Liver (tissue), 3 donors: ENCODE measurements at regions not wholly inside any gene's neighbourhood (a gene's known extent, or its start where the extent isn't known, plus 50 kb on each side); places are given as distances from the start of the nearest gene placed in this dataset.

Experiments used
- CTCF ChIP-seq: fragments of 150-350 bp; IDR thresholded peaks from 2 replicates; pipeline ENCODE4 v1.5.1; 2017; ENCODE audit warnings: improper control_type of control experiment, low read depth, low read length; ENCODE audit not compliant: missing input control
- EGR1 ChIP-seq, 2 donors: IDR thresholded peaks; 2 replicates each; pipeline ENCODE4 v1.6.1; 2016 to 2018; ENCODE audit warnings: antibody characterized with exemption in 2 of 2, low read depth in 2 of 2
- FOXA1 ChIP-seq: IDR thresholded peaks from 2 replicates; pipeline ENCODE4 v1.6.1; 2016; ENCODE audit warnings: antibody characterized with exemption
- REST ChIP-seq: IDR thresholded peaks from 2 replicates; pipeline ENCODE4 v1.6.1; 2016; ENCODE audit warnings: antibody characterized with exemption, mild to moderate bottlenecking
- YY1 ChIP-seq: IDR thresholded peaks from 2 replicates; pipeline ENCODE4 v1.6.1; 2016; ENCODE audit warnings: antibody characterized with exemption, mild to moderate bottlenecking
- donor health status: healthy.
- donor health status: healthy.

GRCh38 chr15:35752134-35752466 is 206.1 kb upstream of the DPH6 start:
- no peak for TF ChIP-seq CTCF
- TF ChIP-seq YY1 = no peak
- TF ChIP-seq FOXA1 = no peak
- TF ChIP-seq REST = no peak
- no peak for TF ChIP-seq EGR1 (IDR thresholded peaks at IDR 0.05; ENCODE audit: low read depth in 2 of 2)
